ENCODE measurements at regions not wholly inside any gene's neighbourhood (a gene's known extent, or its start where the extent isn't known, plus 50 kb on each side); places are given as distances from the start of the nearest gene placed in this dataset.

DNA sequence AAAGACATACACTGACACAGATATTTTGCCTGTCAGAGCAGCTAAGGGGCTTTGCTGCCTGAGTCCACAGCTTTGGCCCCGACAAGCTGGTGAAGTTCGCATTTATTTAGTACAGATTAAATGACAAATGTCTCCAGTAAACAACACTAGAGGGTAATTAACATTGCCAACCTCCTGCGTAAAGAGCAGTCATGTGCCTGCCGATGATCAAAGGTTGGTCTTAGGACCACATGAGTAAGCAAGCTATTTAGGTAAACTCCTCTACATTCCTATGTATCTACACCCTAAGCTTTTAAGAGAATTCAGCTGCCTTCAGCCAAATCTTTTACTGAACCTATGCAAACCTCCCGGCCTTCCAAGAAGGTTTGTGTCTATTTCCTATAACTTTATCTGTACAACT, 73.0 kb upstream of the PJA2 start:
- Histone ChIP-seq H3K4me3 (ENCODE audit: low read depth in 1 of 3, low read length in 3 of 3) (no peak overlapping the region), H3K4me1 (ENCODE audit: control insufficient read depth in 4 of 4, insufficient read depth in 4 of 4, low read length in 3 of 4) (peaks cover 0 to 16% (median 14%) of the 10 kb centered on the region in 4 donors), H3K36me3 (ENCODE audit: control insufficient read depth in 4 of 4, insufficient read depth in 3 of 4, low read depth in 1 of 4, low read length in 3 of 4) (no peaks in the 10 kb centered on the region), H3K9me3 (ENCODE audit: control insufficient read depth in 4 of 4, low read length in 3 of 4) (no peaks in the 10 kb centered on the region), H3K27ac (ENCODE audit: low read depth in 1 of 2, low read length in 2 of 2) (no peak overlapping the region), H3K9ac (ENCODE audit: low read depth in 1 of 2, low read length in 2 of 2) (no peak overlapping the region), H3K27me3 (ENCODE audit: control insufficient read depth in 4 of 4, insufficient read depth in 4 of 4, low read length in 3 of 4) (no peaks in the 10 kb centered on the region)
- WGBS = 90% methylated on average over 5 of the region's 5 CpGs
- no peak for DNase-seq (ENCODE audit: low spot score)
- no peak for TF ChIP-seq RXRA (IDR thresholded peaks at IDR 0.05)
- TF ChIP-seq JUND (IDR thresholded peaks at IDR 0.05) = no peak
- no peak for TF ChIP-seq REST (IDR thresholded peaks at IDR 0.05)
- no peak for TF ChIP-seq ATF3 (IDR thresholded peaks at IDR 0.05)
- no peak for TF ChIP-seq RAD21 (IDR thresholded peaks at IDR 0.05)
- no peak for TF ChIP-seq FOXA2 (IDR thresholded peaks at IDR 0.05)
- no peak for TF ChIP-seq ZBTB33 (IDR thresholded peaks at IDR 0.05)
- TF ChIP-seq FOXA1 (IDR thresholded peaks at IDR 0.05) = no peak
- TF ChIP-seq HNF4A (conservative IDR thresholded peaks at IDR 0.05) = no peak
- no peak for TF ChIP-seq NR2F2 (IDR thresholded peaks at IDR 0.05)
- no peak for TF ChIP-seq EGR1 (IDR thresholded peaks at IDR 0.05; ENCODE audit: low read depth in 2 of 2)
- TF ChIP-seq HNF4G (IDR thresholded peaks at IDR 0.05) = no peak
- TF ChIP-seq SP1 (IDR thresholded peaks at IDR 0.05) = no peak
- TF ChIP-seq, protein P1, sequence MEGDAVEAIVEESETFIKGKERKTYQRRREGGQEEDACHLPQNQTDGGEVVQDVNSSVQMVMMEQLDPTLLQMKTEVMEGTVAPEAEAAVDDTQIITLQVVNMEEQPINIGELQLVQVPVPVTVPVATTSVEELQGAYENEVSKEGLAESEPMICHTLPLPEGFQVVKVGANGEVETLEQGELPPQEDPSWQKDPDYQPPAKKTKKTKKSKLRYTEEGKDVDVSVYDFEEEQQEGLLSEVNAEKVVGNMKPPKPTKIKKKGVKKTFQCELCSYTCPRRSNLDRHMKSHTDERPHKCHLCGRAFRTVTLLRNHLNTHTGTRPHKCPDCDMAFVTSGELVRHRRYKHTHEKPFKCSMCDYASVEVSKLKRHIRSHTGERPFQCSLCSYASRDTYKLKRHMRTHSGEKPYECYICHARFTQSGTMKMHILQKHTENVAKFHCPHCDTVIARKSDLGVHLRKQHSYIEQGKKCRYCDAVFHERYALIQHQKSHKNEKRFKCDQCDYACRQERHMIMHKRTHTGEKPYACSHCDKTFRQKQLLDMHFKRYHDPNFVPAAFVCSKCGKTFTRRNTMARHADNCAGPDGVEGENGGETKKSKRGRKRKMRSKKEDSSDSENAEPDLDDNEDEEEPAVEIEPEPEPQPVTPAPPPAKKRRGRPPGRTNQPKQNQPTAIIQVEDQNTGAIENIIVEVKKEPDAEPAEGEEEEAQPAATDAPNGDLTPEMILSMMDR (IDR thresholded peaks at IDR 0.05; ENCODE audit: low read depth, low read length, missing input control) = no peak
- TF ChIP-seq TAF1 (conservative IDR thresholded peaks at IDR 0.05) = no peak
- TF ChIP-seq YY1 (IDR thresholded peaks at IDR 0.05) = no peak
- TF ChIP-seq GABPA (IDR thresholded peaks at IDR 0.05 in 1 of 2, conservative IDR thresholded peaks at IDR 0.05 in 1 of 2) = no peak
- no peak for TF ChIP-seq MAX (IDR thresholded peaks at IDR 0.05)
